GM23338 (cell line): ENCODE measurements at regions not wholly inside any gene's neighbourhood (a gene's known extent, or its start where the extent isn't known, plus 50 kb on each side); places are given as distances from the start of the nearest gene placed in this dataset.

Experiments
- ATAC-seq: fragments of 200-7000 bp; cut with Tn5 transposase; 3 replicates; pipeline ENCODE4 v1.9.1; 2020
- DNase-seq: peaks from one replicate; pipeline ENCODE4 v3.0.0-alpha.2; 2015; ENCODE audit warnings: low spot score
- H2AFZ ChIP-seq: fragments of 200-600 bp; sonication (generic); 2 replicates; pipeline ENCODE4 v1.8.0; 2016; ENCODE audit warnings: antibody characterized with exemption, mild to moderate bottlenecking, moderate library complexity
- H3F3A ChIP-seq: fragments of 200-600 bp; sonication (generic); replicated peaks from 2 replicates; pipeline ENCODE4 v1.8.0; 2017; ENCODE audit warnings: antibody characterized with exemption, mixed run types, low read depth
- H3K27ac ChIP-seq: fragments of 200-600 bp; sonication (generic); 2 replicates; pipeline ENCODE4 v1.6.1; 2016; ENCODE audit warnings: low read depth
- H3K27me3 ChIP-seq: fragments of 200-600 bp; sonication (generic); 2 replicates; pipeline ENCODE4 v1.8.0; 2016; ENCODE audit warnings: mild to moderate bottlenecking, mixed run types, moderate library complexity; ENCODE audit not compliant: insufficient read depth
- H3K36me3 ChIP-seq: fragments of 200-600 bp; sonication (generic); 2 replicates; pipeline ENCODE4 v1.8.0; 2016; ENCODE audit warnings: mild to moderate bottlenecking; ENCODE audit not compliant: insufficient read depth
- H3K4me1 ChIP-seq: fragments of 200-600 bp; sonication (generic); 2 replicates; pipeline ENCODE4 v1.8.0; 2016; ENCODE audit warnings: mild to moderate bottlenecking, moderate library complexity; ENCODE audit not compliant: insufficient read depth
- H3K4me2 ChIP-seq: fragments of 200-600 bp; sonication (generic); 2 replicates; pipeline ENCODE4 v1.7.1; 2017; ENCODE audit warnings: mixed run types
- H3K4me3 ChIP-seq: fragments of 200-600 bp; sonication (generic); 2 replicates; pipeline ENCODE4 v1.6.1; 2016; ENCODE audit warnings: mixed run types
- H3K79me2 ChIP-seq: fragments of 200-600 bp; sonication (generic); replicated peaks from 2 replicates; pipeline ENCODE4 v1.8.0; 2017; ENCODE audit warnings: mild to moderate bottlenecking; ENCODE audit not compliant: insufficient read depth
- H3K9me2 ChIP-seq: fragments of 200-600 bp; sonication (generic); 2 replicates; pipeline ENCODE4 v1.8.0; 2017; ENCODE audit not compliant: insufficient read depth
- H4K20me1 ChIP-seq: fragments of 200-600 bp; sonication (generic); replicated peaks from 2 replicates; pipeline ENCODE4 v1.8.0; 2017; ENCODE audit warnings: mild to moderate bottlenecking; ENCODE audit not compliant: insufficient read depth
- H3K27ac Mint-ChIP-seq: 2 replicates; pipeline ENCODE4 v1.8.0; 2020; ENCODE audit warnings: inconsistent platforms, mild to moderate bottlenecking, moderate library complexity, mixed read lengths
- H3K27me3 Mint-ChIP-seq: 3 replicates; pipeline ENCODE4 v1.8.0; 2022; ENCODE audit warnings: low read depth, mild to moderate bottlenecking, moderate library complexity, mixed read lengths, inconsistent platforms; ENCODE audit not compliant: insufficient read depth, poor library complexity
- H3K36me3 Mint-ChIP-seq: 3 replicates; pipeline ENCODE4 v1.8.0; 2021; ENCODE audit warnings: low read depth, mild to moderate bottlenecking, inconsistent platforms, moderate library complexity, mixed read lengths
- H3K4me1 Mint-ChIP-seq: 3 replicates; pipeline ENCODE4 v1.8.0; 2020; ENCODE audit warnings: mild to moderate bottlenecking, inconsistent platforms, mixed read lengths
- H3K4me3 Mint-ChIP-seq: 3 replicates; pipeline ENCODE4 v1.8.0; 2021; ENCODE audit warnings: moderate library complexity, mild to moderate bottlenecking, inconsistent platforms, mixed read lengths
- H3K9me3 Mint-ChIP-seq: 3 replicates; pipeline ENCODE4 v1.8.0; 2020; ENCODE audit warnings: moderate library complexity, mild to moderate bottlenecking, inconsistent platforms, mixed read lengths
- CREB1 ChIP-seq: fragments of 250-450 bp; sonication (Bioruptor Pico); IDR thresholded peaks from 2 replicates; pipeline ENCODE4 v1.5.0; 2020; ENCODE audit warnings: low read depth, mild to moderate bottlenecking, moderate library complexity
- CTCF ChIP-seq, 2 experiments: fragments of 200-600 bp in 1 of 2; sonication (generic) in 1 of 2; conservative IDR thresholded peaks; 2 replicates each; pipeline versions ENCODE4 v1.5.1 to v1.6.1; 2016 to 2017; ENCODE audit warnings: antibody characterized with exemption in 2 of 2, low read depth in 2 of 2, mild to moderate bottlenecking in 2 of 2, moderate library complexity in 1 of 2
- ETS1 ChIP-seq: IDR thresholded peaks from 2 replicates; pipeline ENCODE4 v1.6.1; 2016; ENCODE audit warnings: antibody characterized with exemption
- EZH2 ChIP-seq: fragments of 200-600 bp; sonication (generic); IDR thresholded peaks from one replicate; pipeline ENCODE4 v1.8.0; 2017; ENCODE audit warnings: antibody characterized with exemption, mild to moderate bottlenecking, low read depth; ENCODE audit not compliant: unreplicated experiment
- EZH2phosphoT487 ChIP-seq: fragments of 200-600 bp; sonication (generic); IDR thresholded peaks from one replicate; pipeline ENCODE4 v1.8.1; 2018; ENCODE audit warnings: antibody characterized with exemption; ENCODE audit not compliant: unreplicated experiment
- JUNB ChIP-seq: IDR thresholded peaks from one replicate; pipeline ENCODE4 v1.6.1; 2016; ENCODE audit warnings: antibody characterized with exemption; ENCODE audit not compliant: unreplicated experiment
- NANOG ChIP-seq: IDR thresholded peaks from 2 replicates; pipeline ENCODE4 v1.6.1; 2016; ENCODE audit warnings: antibody characterized with exemption, borderline replicate concordance
- POLR2AphosphoS5 ChIP-seq: IDR thresholded peaks from 2 replicates; pipeline ENCODE4 v1.6.1; 2016; ENCODE audit warnings: antibody characterized with exemption, low read depth
- REST ChIP-seq: IDR thresholded peaks from one replicate; pipeline ENCODE4 v1.6.1; 2018; ENCODE audit warnings: antibody characterized with exemption; ENCODE audit not compliant: unreplicated experiment
- ZNF114 ChIP-seq: fragments of 250-450 bp; sonication (Bioruptor Pico); IDR thresholded peaks from 2 replicates; pipeline ENCODE4 v1.5.0; 2020; ENCODE audit warnings: mild to moderate bottlenecking, moderate library complexity
- ZNF331 ChIP-seq: fragments of 250-450 bp; sonication (Bioruptor Pico); IDR thresholded peaks from 2 replicates; pipeline ENCODE4 v1.5.0; 2020; ENCODE audit warnings: low read depth, mild to moderate bottlenecking, moderate library complexity

- no peak overlapping the region for H2AFZ ChIP-seq
- H3K9me3 Mint-ChIP-seq = no peaks in the 10 kb centered on the region
- no peaks in the 10 kb centered on the region for H3F3A ChIP-seq
- no peaks in the 10 kb centered on the region for H4K20me1 ChIP-seq
- no peak for ATAC-seq
- no peaks in the 10 kb centered on the region for H3K36me3 ChIP-seq
- H3K36me3 Mint-ChIP-seq = no peaks in the 10 kb centered on the region
- no peak overlapping the region for H3K27ac ChIP-seq
- no peak for DNase-seq
- H3K27ac Mint-ChIP-seq = no peak overlapping the region
- no peak for TF ChIP-seq CREB1 (CRISPR knock-in tag)
- TF ChIP-seq ZNF114 = no peak
- TF ChIP-seq EZH2 = no peak
- TF ChIP-seq EZH2phosphoT487 = no peak
- no peak for TF ChIP-seq CTCF (conservative IDR thresholded peaks at IDR 0.05; ENCODE audit: low read depth in 2 of 2)
- no peak for TF ChIP-seq ETS1
- no peak for TF ChIP-seq JUNB
- TF ChIP-seq ZNF331 (CRISPR knock-in tag) = no peak
- H3K4me2 ChIP-seq = no peak overlapping the region
- no peak overlapping the region for H3K4me3 ChIP-seq
- no peaks in the 10 kb centered on the region for H3K9me2 ChIP-seq
- no peaks in the 10 kb centered on the region for H3K4me1 Mint-ChIP-seq
- no peaks in the 10 kb centered on the region for H3K4me1 ChIP-seq
- H3K79me2 ChIP-seq = no peaks in the 10 kb centered on the region
- no peaks in the 10 kb centered on the region for H3K27me3 ChIP-seq
- no peaks in the 10 kb centered on the region for H3K27me3 Mint-ChIP-seq
- no peak overlapping the region for H3K4me3 Mint-ChIP-seq
Observed at GRCh38 chr4:19927381-19927780, 324.3 kb upstream of the SLIT2 start.

GRCh38 chr4:19925516-19925915, 326.2 kb upstream of the SLIT2 start:
- H3K27ac ChIP-seq = no peak overlapping the region
- DNase-seq = no peak
- no peak for TF ChIP-seq REST
- TF ChIP-seq ZNF114 = no peak
- TF ChIP-seq EZH2phosphoT487 = no peak
- no peak for TF ChIP-seq POLR2AphosphoS5
- TF ChIP-seq CTCF (conservative IDR thresholded peaks at IDR 0.05; ENCODE audit: low read depth in 2 of 2) = no peak
- TF ChIP-seq NANOG = no peak
- no peak for TF ChIP-seq EZH2
- no peak for TF ChIP-seq CREB1 (CRISPR knock-in tag)
- no peak for ATAC-seq
- no peak overlapping the region for H3K4me3 ChIP-seq
- no peak overlapping the region for H2AFZ ChIP-seq
- H3K79me2 ChIP-seq = no peaks in the 10 kb centered on the region
- Mint-ChIP-seq H3K27me3 (no peaks in the 10 kb centered on the region), H3K4me1 (no peaks in the 10 kb centered on the region), H3K27ac (no peak overlapping the region), H3K4me3 (no peak overlapping the region), H3K9me3 (peaks cover 7% of the 10 kb centered on the region; the same call in 1 of the 3 replicates), H3K36me3 (no peaks in the 10 kb centered on the region)
- no peaks in the 10 kb centered on the region for H3K9me2 ChIP-seq
- no peaks in the 10 kb centered on the region for H3K4me1 ChIP-seq
- H3K27me3 ChIP-seq = no peaks in the 10 kb centered on the region
- H3K4me2 ChIP-seq = no peak overlapping the region
- no peaks in the 10 kb centered on the region for H3K36me3 ChIP-seq
- no peaks in the 10 kb centered on the region for H3F3A ChIP-seq
- H4K20me1 ChIP-seq = no peaks in the 10 kb centered on the region
